Glutamatergic neuron (in vitro differentiated cells): ENCODE measurements at regions not wholly inside any gene's neighbourhood (a gene's known extent, or its start where the extent isn't known, plus 50 kb on each side); places are given as distances from the start of the nearest gene placed in this dataset.
"Not testable (repeated sequence)": the region's sequence is repeated elsewhere in the genome, so short reads cannot be mapped to it uniquely, and the experiment has no call there.

Experiments used
- DNase-seq: peaks from one replicate; pipeline ENCODE4 v3.0.0; 2022
- H3K27ac Mint-ChIP-seq: one replicate; pipeline ENCODE4 v1.8.0; 2020; ENCODE audit warnings: mild to moderate bottlenecking, mixed read lengths, inconsistent platforms; ENCODE audit not compliant: unreplicated experiment
- H3K27me3 Mint-ChIP-seq: one replicate; pipeline ENCODE4 v1.8.0; 2020; ENCODE audit warnings: mild to moderate bottlenecking, moderate library complexity, mixed read lengths, inconsistent platforms; ENCODE audit not compliant: unreplicated experiment
- H3K36me3 Mint-ChIP-seq: one replicate; pipeline ENCODE4 v1.8.0; 2020; ENCODE audit warnings: mild to moderate bottlenecking, mixed read lengths, inconsistent platforms; ENCODE audit not compliant: unreplicated experiment
- H3K4me1 Mint-ChIP-seq: one replicate; pipeline ENCODE4 v1.8.0; 2020; ENCODE audit warnings: mild to moderate bottlenecking, low read depth, mixed read lengths, inconsistent platforms; ENCODE audit not compliant: unreplicated experiment
- H3K4me3 Mint-ChIP-seq: one replicate; pipeline ENCODE4 v1.8.0; 2020; ENCODE audit warnings: mild to moderate bottlenecking, mixed read lengths, inconsistent platforms; ENCODE audit not compliant: unreplicated experiment
- H3K9me3 Mint-ChIP-seq: one replicate; pipeline ENCODE4 v1.8.0; 2020; ENCODE audit warnings: mild to moderate bottlenecking, moderate library complexity, mixed read lengths, inconsistent platforms; ENCODE audit not compliant: unreplicated experiment
- TF ChIP-seq, protein P1 (sequence below): fragments of 200-600 bp; sonication (generic); IDR thresholded peaks from one replicate; pipeline ENCODE4 v1.5.0; 2021; ENCODE audit not compliant: partially characterized antibody, unreplicated experiment

DNA sequence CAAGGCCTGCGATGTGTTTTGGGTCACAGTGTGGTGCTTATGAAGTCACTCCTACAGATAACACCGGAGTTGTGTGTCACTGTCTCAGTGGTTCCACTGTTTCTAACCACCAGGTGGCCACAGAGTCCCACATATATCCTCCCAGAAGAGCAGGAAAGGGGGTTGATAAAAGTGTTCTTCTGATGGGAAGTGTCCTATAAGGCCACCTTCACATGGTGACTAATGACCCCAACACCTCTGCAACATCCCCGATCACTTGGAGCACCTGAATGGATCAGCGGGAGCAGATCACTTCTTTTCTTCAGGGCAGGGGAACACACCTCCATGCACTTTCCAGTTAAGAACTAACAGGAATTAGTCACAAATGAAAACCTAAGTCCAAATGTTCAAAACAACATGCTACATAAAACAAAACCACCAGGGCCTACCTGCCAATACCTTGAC, 111.5 kb downstream of the PPIAL4G start:
- peak; percentile 59 for DNase-seq
- H3K27me3 Mint-ChIP-seq, H3K27ac Mint-ChIP-seq, H3K36me3 Mint-ChIP-seq, H3K4me1 Mint-ChIP-seq, H3K9me3 Mint-ChIP-seq, H3K4me3 Mint-ChIP-seq: not testable (repeated sequence)
- TF ChIP-seq, protein P1, sequence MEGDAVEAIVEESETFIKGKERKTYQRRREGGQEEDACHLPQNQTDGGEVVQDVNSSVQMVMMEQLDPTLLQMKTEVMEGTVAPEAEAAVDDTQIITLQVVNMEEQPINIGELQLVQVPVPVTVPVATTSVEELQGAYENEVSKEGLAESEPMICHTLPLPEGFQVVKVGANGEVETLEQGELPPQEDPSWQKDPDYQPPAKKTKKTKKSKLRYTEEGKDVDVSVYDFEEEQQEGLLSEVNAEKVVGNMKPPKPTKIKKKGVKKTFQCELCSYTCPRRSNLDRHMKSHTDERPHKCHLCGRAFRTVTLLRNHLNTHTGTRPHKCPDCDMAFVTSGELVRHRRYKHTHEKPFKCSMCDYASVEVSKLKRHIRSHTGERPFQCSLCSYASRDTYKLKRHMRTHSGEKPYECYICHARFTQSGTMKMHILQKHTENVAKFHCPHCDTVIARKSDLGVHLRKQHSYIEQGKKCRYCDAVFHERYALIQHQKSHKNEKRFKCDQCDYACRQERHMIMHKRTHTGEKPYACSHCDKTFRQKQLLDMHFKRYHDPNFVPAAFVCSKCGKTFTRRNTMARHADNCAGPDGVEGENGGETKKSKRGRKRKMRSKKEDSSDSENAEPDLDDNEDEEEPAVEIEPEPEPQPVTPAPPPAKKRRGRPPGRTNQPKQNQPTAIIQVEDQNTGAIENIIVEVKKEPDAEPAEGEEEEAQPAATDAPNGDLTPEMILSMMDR: peak; percentile 87

DNA sequence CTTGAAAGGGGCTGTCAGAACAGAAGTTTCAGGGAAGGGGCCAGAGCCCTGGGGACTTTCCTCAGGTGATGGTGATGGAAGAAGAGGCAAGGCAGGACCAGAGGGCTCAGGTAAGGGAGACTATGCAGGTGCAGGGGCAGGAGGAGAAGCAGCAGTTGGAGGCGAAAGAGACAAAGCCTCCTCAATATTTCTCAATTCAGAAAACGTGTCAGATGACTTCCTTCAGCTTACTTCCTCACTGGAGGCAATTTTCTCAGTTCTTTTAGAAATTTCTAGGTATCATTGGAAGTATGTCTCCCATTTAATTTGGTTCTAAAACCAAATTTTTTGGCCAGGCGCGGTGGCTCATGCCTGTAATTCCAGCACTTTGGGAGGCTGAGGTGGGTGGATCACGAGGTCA, 112.4 kb downstream of the PPIAL4G start:
- not testable (repeated sequence) for H3K27me3 Mint-ChIP-seq, H3K9me3 Mint-ChIP-seq, DNase-seq, H3K36me3 Mint-ChIP-seq, H3K4me1 Mint-ChIP-seq, H3K27ac Mint-ChIP-seq
- peak overlapping the region; percentile 57 for H3K4me3 Mint-ChIP-seq

DNA sequence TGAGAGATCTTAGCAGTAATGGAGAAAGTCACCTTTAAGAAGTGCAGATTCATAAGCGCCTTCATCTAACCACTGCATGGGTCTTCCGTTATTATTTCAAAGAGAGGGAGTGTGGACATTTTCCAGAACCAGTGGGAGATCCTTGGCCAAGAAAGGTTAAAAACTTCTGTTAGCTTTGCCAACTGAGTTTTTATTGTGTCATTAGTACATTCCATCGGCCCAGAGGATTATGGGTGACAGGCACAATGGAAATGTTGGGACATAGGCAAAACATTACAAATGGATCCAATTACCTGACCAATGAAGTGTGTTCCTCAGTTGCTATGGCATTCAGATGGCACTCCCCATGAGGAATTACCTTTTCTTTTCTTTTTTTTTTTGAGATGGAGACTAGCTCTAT, 115.5 kb downstream of the PPIAL4G start:
- Mint-ChIP-seq H3K27ac (no peak overlapping the region), H3K27me3 (peaks cover 2% of the 10 kb centered on the region), H3K36me3 (no peaks in the 10 kb centered on the region), H3K4me3 (no peak overlapping the region), H3K4me1 (no peaks in the 10 kb centered on the region), H3K9me3 (peaks cover 3% of the 10 kb centered on the region)
- no peak for DNase-seq
- TF ChIP-seq, protein P1: no peak

DNA sequence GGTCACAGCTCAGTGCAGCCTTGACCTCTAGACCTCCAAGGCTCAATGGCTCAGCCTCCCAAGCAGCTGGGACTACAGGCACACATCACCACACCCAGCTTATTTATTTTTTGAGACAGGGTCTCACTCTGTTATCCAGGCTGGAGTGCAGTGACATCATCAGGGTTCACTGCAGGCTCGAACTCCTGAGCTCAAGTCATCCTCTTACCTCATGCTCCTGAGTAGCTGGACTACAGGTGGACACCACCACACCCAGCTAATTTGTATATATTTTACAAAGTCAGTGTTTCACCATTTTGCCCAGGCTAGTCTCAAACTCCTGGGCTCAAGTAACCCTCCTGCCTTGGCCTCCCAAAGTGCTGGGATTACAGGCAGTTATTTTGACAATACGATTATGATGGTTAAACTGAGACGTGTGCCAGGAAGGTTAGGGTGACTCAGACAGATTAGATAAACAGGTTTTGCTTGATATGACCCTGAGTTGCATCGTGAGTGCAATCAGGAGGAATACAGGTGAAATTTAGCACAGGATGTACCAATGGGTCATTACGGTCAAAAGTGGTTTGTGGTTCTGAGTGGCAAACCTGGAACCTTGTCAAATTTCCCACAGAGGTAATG, 116.9 kb downstream of the PPIAL4G start:
- DNase-seq, H3K27me3 Mint-ChIP-seq, H3K9me3 Mint-ChIP-seq, H3K27ac Mint-ChIP-seq, H3K36me3 Mint-ChIP-seq, H3K4me1 Mint-ChIP-seq, H3K4me3 Mint-ChIP-seq: not testable (repeated sequence)

DNA sequence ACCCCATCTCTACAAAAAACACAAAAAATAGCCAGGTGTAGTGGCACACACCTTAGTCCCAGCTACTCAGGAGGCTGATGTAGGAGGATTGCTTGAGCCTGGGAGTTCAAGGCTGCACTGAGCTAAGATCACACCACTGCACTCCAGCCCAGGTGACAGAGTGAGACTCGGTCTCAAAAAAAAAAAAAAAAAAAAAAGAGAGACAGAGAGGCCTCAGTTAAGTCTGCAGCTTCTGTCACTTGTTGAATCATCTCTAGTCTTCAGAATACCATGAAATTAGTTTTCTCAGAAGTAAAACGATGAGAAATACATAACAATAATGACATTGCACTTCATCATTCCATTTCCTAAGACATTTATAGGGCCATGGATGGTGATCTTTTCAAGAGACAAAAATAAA, 118.0 kb downstream of the PPIAL4G start:
- H3K4me3 Mint-ChIP-seq, H3K27me3 Mint-ChIP-seq, H3K27ac Mint-ChIP-seq, H3K9me3 Mint-ChIP-seq, H3K36me3 Mint-ChIP-seq, H3K4me1 Mint-ChIP-seq, DNase-seq: not testable (repeated sequence)

DNA sequence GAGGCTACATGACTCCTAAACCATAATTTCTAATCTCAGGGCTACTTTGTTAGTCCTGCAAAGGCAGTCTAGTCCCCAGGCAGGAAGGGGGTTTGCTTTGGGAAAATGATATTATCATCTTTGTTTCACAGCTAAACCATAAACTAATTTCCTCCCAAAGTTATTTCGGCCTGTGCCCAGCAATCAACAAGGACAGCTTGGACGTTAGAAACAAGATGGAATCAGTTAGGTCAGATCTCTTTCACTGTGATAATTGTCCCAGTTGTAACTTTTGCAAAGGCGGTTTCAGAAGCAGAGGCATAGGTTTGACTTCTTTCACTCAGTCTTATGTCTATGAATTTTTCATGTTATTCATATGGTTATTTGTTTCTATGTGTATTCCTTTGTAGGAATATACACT, 119.1 kb downstream of the PPIAL4G start:
- H3K27me3 Mint-ChIP-seq, H3K27ac Mint-ChIP-seq, H3K9me3 Mint-ChIP-seq, H3K4me1 Mint-ChIP-seq, H3K36me3 Mint-ChIP-seq, H3K4me3 Mint-ChIP-seq, DNase-seq: not testable (repeated sequence)

DNA sequence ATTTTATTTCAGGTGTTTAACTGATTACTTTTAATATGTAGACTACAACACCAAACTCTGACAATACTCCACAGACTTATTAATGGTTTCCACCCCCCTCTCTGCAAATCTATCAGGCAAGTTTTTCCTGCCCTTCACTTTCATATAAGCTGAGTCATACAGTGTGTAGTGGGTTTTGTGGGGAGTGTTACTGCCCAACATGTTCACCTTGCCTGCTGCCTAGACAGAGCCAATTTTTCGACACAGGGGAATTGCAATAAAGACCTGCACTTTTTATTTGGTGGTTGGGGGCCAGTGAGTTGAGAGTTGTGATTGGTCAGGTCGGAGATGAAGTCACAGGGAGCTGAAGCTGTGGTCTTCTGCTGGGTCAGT, 119.7 kb downstream of the PPIAL4G start:
- H3K27ac Mint-ChIP-seq: no peak overlapping the region
- TF ChIP-seq, protein P1: no peak
- H3K4me1 Mint-ChIP-seq: peaks cover 4% of the 10 kb centered on the region
- no peak overlapping the region for H3K4me3 Mint-ChIP-seq
- peaks cover 1% of the 10 kb centered on the region for H3K9me3 Mint-ChIP-seq
- no peaks in the 10 kb centered on the region for H3K36me3 Mint-ChIP-seq
- no peak for DNase-seq
- peaks cover 5% of the 10 kb centered on the region for H3K27me3 Mint-ChIP-seq
